ENCODE measurements at regions not wholly inside any gene's neighbourhood (a gene's known extent, or its start where the extent isn't known, plus 50 kb on each side); places are given as distances from the start of the nearest gene placed in this dataset.

- H3K4me3 ChIP-seq (ENCODE audit: insufficient read depth, low read depth, low read length): no peak overlapping the region
- H3K36me3 ChIP-seq (replicated peaks; ENCODE audit: control insufficient read depth, insufficient read depth, low read length): no peaks in the 10 kb centered on the region
- no peak for DNase-seq
- H3K27me3 ChIP-seq (ENCODE audit: control insufficient read depth, insufficient read depth, low read length): peaks cover 13% of the 10 kb centered on the region
Observed at GRCh38 chr4:111811661-111812060, 333.6 kb upstream of the FAM241A start.

- Histone ChIP-seq H3K27me3 (ENCODE audit: control insufficient read depth, insufficient read depth, low read length) (peaks cover 12% of the 10 kb centered on the region), H3K36me3 (replicated peaks; ENCODE audit: control insufficient read depth, insufficient read depth, low read length) (no peaks in the 10 kb centered on the region), H3K4me3 (ENCODE audit: insufficient read depth, low read depth, low read length) (no peak overlapping the region)
- DNase-seq: no peak
Observed at GRCh38 chr4:111812114-111812513, 333.1 kb upstream of the FAM241A start.

- no peak for DNase-seq
- Histone ChIP-seq H3K27me3 (ENCODE audit: control insufficient read depth, insufficient read depth, low read length) (peaks cover 8% of the 10 kb centered on the region), H3K4me3 (ENCODE audit: insufficient read depth, low read depth, low read length) (no peak overlapping the region), H3K36me3 (replicated peaks; ENCODE audit: control insufficient read depth, insufficient read depth, low read length) (no peaks in the 10 kb centered on the region)
Observed at GRCh38 chr4:111812760-111813159, 332.5 kb upstream of the FAM241A start.

- H3K36me3 ChIP-seq (replicated peaks; ENCODE audit: control insufficient read depth, insufficient read depth, low read length): no peaks in the 10 kb centered on the region
- no peak overlapping the region for H3K4me3 ChIP-seq (ENCODE audit: insufficient read depth, low read depth, low read length)
- H3K27me3 ChIP-seq (ENCODE audit: control insufficient read depth, insufficient read depth, low read length): peaks cover 8% of the 10 kb centered on the region
- DNase-seq: no peak
Observed at GRCh38 chr4:111813555-111814140, 331.6 kb upstream of the FAM241A start.

GRCh38 chr4:111814961-111815360, 330.3 kb upstream of the FAM241A start:
- no peaks in the 10 kb centered on the region for H3K36me3 ChIP-seq (replicated peaks; ENCODE audit: control insufficient read depth, insufficient read depth, low read length)
- H3K4me3 ChIP-seq (ENCODE audit: insufficient read depth, low read depth, low read length): no peak overlapping the region
- no peaks in the 10 kb centered on the region; the same call in 1 of the 2 replicates for H3K27me3 ChIP-seq (ENCODE audit: control insufficient read depth, insufficient read depth, low read length)
- no peak for DNase-seq

- Histone ChIP-seq H3K36me3 (replicated peaks; ENCODE audit: control insufficient read depth, insufficient read depth, low read length) (no peaks in the 10 kb centered on the region), H3K4me3 (ENCODE audit: insufficient read depth, low read depth, low read length) (no peak overlapping the region), H3K27me3 (ENCODE audit: control insufficient read depth, insufficient read depth, low read length) (no peaks in the 10 kb centered on the region)
- no peak for DNase-seq
Observed at GRCh38 chr4:111821342-111821741, 323.9 kb upstream of the FAM241A start.

- H3K4me3 ChIP-seq (ENCODE audit: insufficient read depth, low read depth, low read length): no peak overlapping the region
- H3K36me3 ChIP-seq (replicated peaks; ENCODE audit: control insufficient read depth, insufficient read depth, low read length): no peaks in the 10 kb centered on the region
- DNase-seq: no peak
- no peaks in the 10 kb centered on the region for H3K27me3 ChIP-seq (ENCODE audit: control insufficient read depth, insufficient read depth, low read length)
Observed at GRCh38 chr4:111836601-111837000, 308.7 kb upstream of the FAM241A start.

GRCh38 chr4:111837761-111838160, 307.5 kb upstream of the FAM241A start:
- no peaks in the 10 kb centered on the region for H3K36me3 ChIP-seq (replicated peaks; ENCODE audit: control insufficient read depth, insufficient read depth, low read length)
- DNase-seq: no peak
- no peak overlapping the region for H3K4me3 ChIP-seq (ENCODE audit: insufficient read depth, low read depth, low read length)
- no peaks in the 10 kb centered on the region for H3K27me3 ChIP-seq (ENCODE audit: control insufficient read depth, insufficient read depth, low read length)

GRCh38 chr4:111838406-111838930, 306.8 kb upstream of the FAM241A start:
- no peaks in the 10 kb centered on the region for H3K36me3 ChIP-seq (replicated peaks; ENCODE audit: control insufficient read depth, insufficient read depth, low read length)
- no peaks in the 10 kb centered on the region for H3K27me3 ChIP-seq (ENCODE audit: control insufficient read depth, insufficient read depth, low read length)
- no peak for DNase-seq
- H3K4me3 ChIP-seq (ENCODE audit: insufficient read depth, low read depth, low read length): no peak overlapping the region

- H3K36me3 ChIP-seq (replicated peaks; ENCODE audit: control insufficient read depth, insufficient read depth, low read length): no peaks in the 10 kb centered on the region
- H3K4me3 ChIP-seq (ENCODE audit: insufficient read depth, low read depth, low read length): no peak overlapping the region
- H3K27me3 ChIP-seq (ENCODE audit: control insufficient read depth, insufficient read depth, low read length): no peaks in the 10 kb centered on the region
- DNase-seq: no peak
Observed at GRCh38 chr4:111839141-111839540, 306.1 kb upstream of the FAM241A start.

- Histone ChIP-seq H3K36me3 (replicated peaks; ENCODE audit: control insufficient read depth, insufficient read depth, low read length) (no peaks in the 10 kb centered on the region), H3K27me3 (ENCODE audit: control insufficient read depth, insufficient read depth, low read length) (no peaks in the 10 kb centered on the region), H3K4me3 (ENCODE audit: insufficient read depth, low read depth, low read length) (no peak overlapping the region)
- DNase-seq: no peak
Observed at GRCh38 chr4:111842336-111842735, 302.9 kb upstream of the FAM241A start.

GRCh38 chr4:111847296-111848008, 297.8 kb upstream of the FAM241A start:
- no peak for DNase-seq
- H3K36me3 ChIP-seq (replicated peaks; ENCODE audit: control insufficient read depth, insufficient read depth, low read length): no peaks in the 10 kb centered on the region

GRCh38 chr4:111849746-111850284, 295.4 kb upstream of the FAM241A start:
- H3K27me3 ChIP-seq (ENCODE audit: control insufficient read depth, insufficient read depth, low read length): no peaks in the 10 kb centered on the region
- no peaks in the 10 kb centered on the region for H3K36me3 ChIP-seq (replicated peaks; ENCODE audit: control insufficient read depth, insufficient read depth, low read length)
- H3K4me3 ChIP-seq (ENCODE audit: insufficient read depth, low read depth, low read length): no peak overlapping the region
- no peak for DNase-seq

More at GRCh38 chr4:111847296-111848008, 297.8 kb upstream of the FAM241A start:
- no peak overlapping the region for H3K4me3 ChIP-seq (ENCODE audit: insufficient read depth, low read depth, low read length)
- no peaks in the 10 kb centered on the region for H3K27me3 ChIP-seq (ENCODE audit: control insufficient read depth, insufficient read depth, low read length)

- H3K36me3 ChIP-seq (replicated peaks; ENCODE audit: control insufficient read depth, insufficient read depth, low read length): no peaks in the 10 kb centered on the region
- no peak overlapping the region for H3K4me3 ChIP-seq (ENCODE audit: insufficient read depth, low read depth, low read length)
- no peaks in the 10 kb centered on the region for H3K27me3 ChIP-seq (ENCODE audit: control insufficient read depth, insufficient read depth, low read length)
- DNase-seq: peak; percentile 1
Observed at GRCh38 chr4:111854494-111855087, 290.7 kb upstream of the FAM241A start.

- Histone ChIP-seq H3K27me3 (ENCODE audit: control insufficient read depth, insufficient read depth, low read length) (no peaks in the 10 kb centered on the region), H3K4me3 (ENCODE audit: insufficient read depth, low read depth, low read length) (no peak overlapping the region), H3K36me3 (replicated peaks; ENCODE audit: control insufficient read depth, insufficient read depth, low read length) (no peaks in the 10 kb centered on the region)
- DNase-seq: no peak
Observed at GRCh38 chr4:111855308-111855707, 289.9 kb upstream of the FAM241A start.
